IMR-90 (cell line): ENCODE measurements at regions not wholly inside any gene's neighbourhood (a gene's known extent, or its start where the extent isn't known, plus 50 kb on each side); places are given as distances from the start of the nearest gene placed in this dataset.

Experiments
- ATAC-seq: fragments of 200-7000 bp; cut with Tn5 transposase; 2 replicates; pipeline ENCODE4 v1.9.1; 2020; ENCODE audit warnings: low read depth, mild to moderate bottlenecking, moderate library complexity
- BruUV-seq: library from RNA; stranded (reverse); fragments of 400-500 nt; replicated peaks from 2 replicates; lab custom pipeline; 2021; lab: Mats Ljungman, UMichigan
- CTCF ChIA-PET: fragments of 300-600 bp; formaldehyde crosslinking; extraction: SDS; loops from one replicate; lab custom pipeline; 2021; ENCODE audit warnings: antibody characterized with exemption; lab: Yijun Ruan, JAX
- POLR2A ChIA-PET: fragments of 300-600 bp; sonication (Branson Sonifier 250); formaldehyde crosslinking; loops from one replicate; lab custom pipeline; 2022; ENCODE audit warnings: antibody characterized with exemption; ENCODE audit not compliant: unreplicated experiment; lab: Charles Lee
- DNase-seq: peaks from one replicate; pipeline ENCODE4 v3.0.0; 2013
- H2AFZ ChIP-seq: replicated peaks from 2 replicates; pipeline ENCODE3; 2013; ENCODE audit warnings: low read length, mild to moderate bottlenecking; ENCODE audit not compliant: poor library complexity
- H2AK5ac ChIP-seq: 2 replicates; pipeline ENCODE4 v1.6.1; 2013; ENCODE audit warnings: low read depth, low read length, inconsistent platforms
- H2AK9ac ChIP-seq: replicated peaks from 2 replicates; pipeline ENCODE3; 2013; ENCODE audit warnings: mild to moderate bottlenecking, low read depth, low read length, moderate library complexity; ENCODE audit not compliant: poor library complexity
- H2BK120ac ChIP-seq: 2 replicates; pipeline ENCODE4 v1.6.1; 2013; ENCODE audit warnings: low read depth, low read length, inconsistent platforms
- H2BK15ac ChIP-seq: 3 replicates; pipeline ENCODE4 v1.6.1; 2013; ENCODE audit warnings: low read depth, low read length, inconsistent platforms
- H2BK20ac ChIP-seq: 2 replicates; pipeline ENCODE4 v1.6.1; 2013; ENCODE audit warnings: low read depth, mild to moderate bottlenecking, inconsistent platforms, low read length, moderate library complexity
- H2BK5ac ChIP-seq: 2 replicates; pipeline ENCODE4 v1.6.1; 2013; ENCODE audit warnings: mild to moderate bottlenecking, low read depth, low read length, inconsistent platforms; ENCODE audit not compliant: poor library complexity, severe bottlenecking
- H3K14ac ChIP-seq: replicated peaks from 2 replicates; pipeline ENCODE4 v1.6.1; 2013; ENCODE audit warnings: low read depth, low read length, inconsistent platforms
- H3K18ac ChIP-seq: 2 replicates; pipeline ENCODE4 v1.6.1; 2013; ENCODE audit warnings: low read depth, low read length, control low read depth
- H3K23ac ChIP-seq: 2 replicates; pipeline ENCODE4 v1.6.1; 2013; ENCODE audit warnings: low read depth, low read length, inconsistent platforms
- H3K27ac ChIP-seq: 2 replicates; pipeline ENCODE4 v1.5.1; 2013; ENCODE audit warnings: mild to moderate bottlenecking, control low read depth, low read length; ENCODE audit not compliant: insufficient read depth
- H3K27me3 ChIP-seq: 2 replicates; pipeline ENCODE4 v1.6.1; 2013; ENCODE audit warnings: low read length; ENCODE audit not compliant: control insufficient read depth, insufficient read depth
- H3K36me3 ChIP-seq: 2 replicates; pipeline ENCODE4 v1.6.1; 2013; ENCODE audit warnings: low read length, mixed read lengths; ENCODE audit not compliant: control insufficient read depth, insufficient read depth
- H3K4ac ChIP-seq: 2 replicates; pipeline ENCODE4 v1.6.1; 2013; ENCODE audit warnings: low read depth, low read length, inconsistent platforms
- H3K4me1 ChIP-seq: 2 replicates; pipeline ENCODE4 v1.6.1; 2013; ENCODE audit warnings: low read length, mixed read lengths; ENCODE audit not compliant: control insufficient read depth, insufficient read depth
- H3K4me2 ChIP-seq: 2 replicates; pipeline ENCODE4 v1.6.1; 2013; ENCODE audit warnings: low read depth, mild to moderate bottlenecking, control low read depth, low read length, moderate library complexity
- H3K4me3 ChIP-seq: 2 replicates; pipeline ENCODE4 v1.5.1; 2013; ENCODE audit warnings: low read depth, mild to moderate bottlenecking, control low read depth, low read length, moderate library complexity; ENCODE audit not compliant: insufficient read depth
- H3K56ac ChIP-seq: 2 replicates; pipeline ENCODE4 v1.6.1; 2013; ENCODE audit warnings: low read length, inconsistent platforms; ENCODE audit not compliant: insufficient read depth; ENCODE audit errors: extremely low read depth
- H3K79me1 ChIP-seq, 2 experiments: 2 replicates each; pipeline ENCODE4 v1.6.1; 2013; ENCODE audit warnings: low read length in 2 of 2, inconsistent platforms in 1 of 2, low read depth in 1 of 2
- H3K9ac ChIP-seq: 2 replicates; pipeline ENCODE4 v1.6.1; 2013; ENCODE audit warnings: low read depth, low read length, control low read depth
- H3K9me1 ChIP-seq: 2 replicates; pipeline ENCODE4 v1.6.1; 2013; ENCODE audit warnings: low read length, inconsistent platforms; ENCODE audit not compliant: insufficient read depth
- H3K9me3 ChIP-seq: 2 replicates; pipeline ENCODE4 v1.6.1; 2013; ENCODE audit warnings: low read length; ENCODE audit not compliant: control insufficient read depth, insufficient read depth
- H4K20me1 ChIP-seq: 2 replicates; pipeline ENCODE4 v1.6.1; 2013; ENCODE audit warnings: low read length, inconsistent platforms; ENCODE audit not compliant: insufficient read depth
- H4K5ac ChIP-seq: 2 replicates; pipeline ENCODE4 v1.6.1; 2013; ENCODE audit warnings: mild to moderate bottlenecking, low read depth, low read length, control low read depth
- H4K8ac ChIP-seq, 2 experiments: 2 replicates each; pipeline ENCODE4 v1.6.1; 2013; ENCODE audit warnings: low read depth in 2 of 2, low read length in 2 of 2, control low read depth in 1 of 2, inconsistent platforms in 1 of 2
- H4K91ac ChIP-seq: 2 replicates; pipeline ENCODE4 v1.6.1; 2013; ENCODE audit warnings: low read depth, low read length, inconsistent platforms; ENCODE audit not compliant: insufficient read depth
- BHLHE40 ChIP-seq: fragments of 150-350 bp; IDR thresholded peaks from 2 replicates; pipeline ENCODE4 v1.6.1; 2016; ENCODE audit warnings: mild to moderate bottlenecking, low read depth, low read length
- CEBPB ChIP-seq: IDR thresholded peaks from 2 replicates; pipeline ENCODE4 v1.6.1; 2012; ENCODE audit warnings: low read depth, low read length, improper control_type of control experiment
- CHD1 ChIP-seq: IDR thresholded peaks from 2 replicates; pipeline ENCODE4 v1.6.1; 2012; ENCODE audit warnings: low read depth, low read length, improper control_type of control experiment
- ELK1 ChIP-seq: fragments of 150-350 bp; IDR thresholded peaks from 2 replicates; pipeline ENCODE4 v1.6.1; 2016; ENCODE audit warnings: low read depth, mild to moderate bottlenecking, low read length, moderate library complexity, borderline replicate concordance
- FOS ChIP-seq: fragments of 150-350 bp; IDR thresholded peaks from 2 replicates; pipeline ENCODE4 v1.6.1; 2016; ENCODE audit warnings: low read depth, low read length
- MAFK ChIP-seq: IDR thresholded peaks from 2 replicates; pipeline ENCODE4 v1.6.1; 2012; ENCODE audit warnings: low read depth, low read length, improper control_type of control experiment
- MAZ ChIP-seq: IDR thresholded peaks from 2 replicates; pipeline ENCODE4 v1.6.1; 2012; ENCODE audit warnings: low read depth, mild to moderate bottlenecking, low read length, improper control_type of control experiment, moderate library complexity, borderline replicate concordance
- MXI1 ChIP-seq: IDR thresholded peaks from 2 replicates; pipeline ENCODE4 v1.6.1; 2012; ENCODE audit warnings: low read depth, mild to moderate bottlenecking, low read length, moderate library complexity, borderline replicate concordance
- NFE2L2 ChIP-seq: fragments of 150-350 bp; IDR thresholded peaks from 2 replicates; pipeline ENCODE4 v1.6.1; 2016; ENCODE audit warnings: low read depth, mild to moderate bottlenecking, low read length
- POLR2A ChIP-seq: IDR thresholded peaks from 2 replicates; pipeline ENCODE4 v1.6.1; 2012; ENCODE audit warnings: mild to moderate bottlenecking, low read depth, low read length
- RAD21 ChIP-seq: IDR thresholded peaks from 2 replicates; pipeline ENCODE4 v1.6.1; 2012; ENCODE audit warnings: low read length, improper control_type of control experiment
- RCOR1 ChIP-seq: IDR thresholded peaks from 2 replicates; pipeline ENCODE4 v1.6.1; 2012; ENCODE audit warnings: mild to moderate bottlenecking, low read length, improper control_type of control experiment; ENCODE audit not compliant: insufficient replicate concordance
- RFX5 ChIP-seq: IDR thresholded peaks from 2 replicates; pipeline ENCODE4 v1.8.0; 2012; ENCODE audit warnings: low read depth, mild to moderate bottlenecking, low read length, moderate library complexity
- SMC3 ChIP-seq: fragments of 150-350 bp; IDR thresholded peaks from 2 replicates; pipeline ENCODE4 v1.6.1; 2016; ENCODE audit warnings: low read depth, mild to moderate bottlenecking, antibody characterized with exemption, low read length, moderate library complexity
- USF2 ChIP-seq: fragments of 150-350 bp; IDR thresholded peaks from 2 replicates; pipeline ENCODE4 v1.6.1; 2017; ENCODE audit warnings: mild to moderate bottlenecking, antibody characterized with exemption, low read length, low read depth
- WGBS, 2 experiments: methylation state at CpG; one replicate each; pipeline versions ENCODE4 v1.1.5 to v1.1.7; 2013; ENCODE audit warnings: missing lambda C conversion rate in 2 of 2; ENCODE audit not compliant: insufficient read length in 1 of 2; ENCODE audit errors: extremely low coverage in 2 of 2; 5-methylcytosine and 5-hydroxymethylcytosine counted together
- dilution Hi-C: fragments of 300-500 bp; cut with HindIII; formaldehyde crosslinking; loops from one replicate; pipeline ENCODE4 v1.14.3; 2018; ENCODE audit warnings: low sequenced_read_pairs; ENCODE audit not compliant: unreplicated experiment
- in situ Hi-C: fragments of 300-500 bp; cut with MboI; formaldehyde crosslinking; loops from 3 replicates; pipeline ENCODE4 v1.14.3; 2019; ENCODE audit warnings: low sequenced_read_pairs, inconsistent platforms, mixed read lengths
- intact Hi-C: fragments of 100-400 bp; cut with micrococcal nuclease; formaldehyde crosslinking; loops from 2 replicates; pipeline ENCODE4 v1.10.0; 2022
- TF ChIP-seq, protein P1 (sequence below): conservative IDR thresholded peaks from 2 replicates; pipeline ENCODE4 v1.5.1; 2012; ENCODE audit warnings: mild to moderate bottlenecking, low read depth, low read length, improper control_type of control experiment

DNA sequence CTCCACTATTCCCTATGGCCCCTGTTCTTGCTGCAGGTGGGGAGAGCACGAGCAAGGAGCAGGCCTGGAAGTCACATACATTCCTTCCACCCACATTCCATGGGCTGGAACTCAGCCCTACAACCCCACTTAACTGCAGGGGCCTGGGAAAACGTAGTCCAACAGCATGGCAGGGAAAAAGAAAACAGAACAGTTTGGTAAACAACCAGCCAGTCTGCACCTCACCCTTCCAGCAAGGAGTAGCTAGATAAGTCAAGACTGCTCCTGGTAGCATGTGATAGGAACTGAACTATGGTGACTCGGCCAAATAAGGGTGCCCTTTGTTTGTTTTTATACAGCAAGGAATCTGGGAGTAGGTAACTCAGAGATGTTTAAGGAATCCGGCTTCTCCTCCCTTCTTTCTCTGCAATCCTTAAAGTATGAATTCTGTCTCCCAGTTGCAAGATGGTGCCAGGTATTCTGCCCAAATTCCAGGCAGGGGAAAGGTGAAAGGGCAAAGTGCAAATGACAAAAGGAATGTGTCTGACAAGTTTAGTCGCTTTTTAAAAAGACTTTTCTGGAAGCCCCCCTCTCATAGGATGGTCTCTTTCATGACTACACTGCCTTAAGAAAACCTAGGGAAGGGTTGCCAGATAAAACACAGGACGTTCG, 311.7 kb upstream of the NEBL start:
- 14% methylated on average over 1 of the region's 7 CpGs; no CpG with 5 or more reads in 1 of the 2 experiments for WGBS, 2 experiments
- Histone ChIP-seq H2AK5ac (no peak overlapping the region), H3K18ac (no peak overlapping the region), H4K5ac (no peak overlapping the region), H3K36me3 (no peaks in the 10 kb centered on the region), H4K91ac (no peak overlapping the region), H3K9ac (no peak overlapping the region), H3K23ac (no peak overlapping the region), H2BK15ac (no peak overlapping the region), H2AK9ac (no peak overlapping the region), H3K4ac (no peak overlapping the region), H3K4me2 (no peak overlapping the region), H3K27ac (no peak overlapping the region), H3K79me1 (no peaks in the 10 kb centered on the region), H2BK120ac (no peak overlapping the region), H3K9me1 (no peaks in the 10 kb centered on the region), H3K27me3 (no peaks in the 10 kb centered on the region), H3K14ac (no peak overlapping the region), H3K4me3 (no peak overlapping the region), H2BK5ac (no peak overlapping the region), H3K56ac (no peak overlapping the region), H4K20me1 (no peaks in the 10 kb centered on the region), H3K4me1 (no peaks in the 10 kb centered on the region), H2AFZ (no peak overlapping the region), H3K9me3 (no peaks in the 10 kb centered on the region), H2BK20ac (no peak overlapping the region), H4K8ac (no peak overlapping the region)
- ATAC-seq (no peak), DNase-seq (no peak)
- TF ChIP-seq RFX5, result no peak
- no peak for TF ChIP-seq MXI1
- TF ChIP-seq CHD1, result no peak
- TF ChIP-seq, protein P1, sequence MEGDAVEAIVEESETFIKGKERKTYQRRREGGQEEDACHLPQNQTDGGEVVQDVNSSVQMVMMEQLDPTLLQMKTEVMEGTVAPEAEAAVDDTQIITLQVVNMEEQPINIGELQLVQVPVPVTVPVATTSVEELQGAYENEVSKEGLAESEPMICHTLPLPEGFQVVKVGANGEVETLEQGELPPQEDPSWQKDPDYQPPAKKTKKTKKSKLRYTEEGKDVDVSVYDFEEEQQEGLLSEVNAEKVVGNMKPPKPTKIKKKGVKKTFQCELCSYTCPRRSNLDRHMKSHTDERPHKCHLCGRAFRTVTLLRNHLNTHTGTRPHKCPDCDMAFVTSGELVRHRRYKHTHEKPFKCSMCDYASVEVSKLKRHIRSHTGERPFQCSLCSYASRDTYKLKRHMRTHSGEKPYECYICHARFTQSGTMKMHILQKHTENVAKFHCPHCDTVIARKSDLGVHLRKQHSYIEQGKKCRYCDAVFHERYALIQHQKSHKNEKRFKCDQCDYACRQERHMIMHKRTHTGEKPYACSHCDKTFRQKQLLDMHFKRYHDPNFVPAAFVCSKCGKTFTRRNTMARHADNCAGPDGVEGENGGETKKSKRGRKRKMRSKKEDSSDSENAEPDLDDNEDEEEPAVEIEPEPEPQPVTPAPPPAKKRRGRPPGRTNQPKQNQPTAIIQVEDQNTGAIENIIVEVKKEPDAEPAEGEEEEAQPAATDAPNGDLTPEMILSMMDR, result no peak
- TF ChIP-seq FOS, result no peak
- TF ChIP-seq SMC3, result no peak
- TF ChIP-seq ELK1, result no peak
- no peak for TF ChIP-seq MAZ
- no peak for TF ChIP-seq RCOR1
- no peak for TF ChIP-seq BHLHE40
- TF ChIP-seq NFE2L2, result no peak
- TF ChIP-seq RAD21, result no peak
- TF ChIP-seq MAFK, result no peak
- no peak for TF ChIP-seq USF2
- no peak for TF ChIP-seq CEBPB
- TF ChIP-seq POLR2A, result no peak
- POLR2A ChIA-PET, result no interaction called here
- dilution Hi-C loops, result no loop called here
- intact Hi-C loops, result no loop called here
- CTCF ChIA-PET, result no interaction called here
- in situ Hi-C loops, result no loop called here
- no TSS peak for BruUV-seq
